Urinary bladder (tissue), 3 donors: ENCODE measurements at regions not wholly inside any gene's neighbourhood (a gene's known extent, or its start where the extent isn't known, plus 50 kb on each side); places are given as distances from the start of the nearest gene placed in this dataset.
"Not testable (repeated sequence)": the region's sequence is repeated elsewhere in the genome, so short reads cannot be mapped to it uniquely, and the experiment has no call there.

Source experiments
- DNase-seq: peaks from one replicate; pipeline ENCODE4 v3.0.0-alpha.2; 2015; ENCODE audit errors: extremely low spot score
- H3K27ac ChIP-seq: one replicate; pipeline ENCODE4 v1.5.1; 2013; ENCODE audit warnings: low read depth, mild to moderate bottlenecking, moderate library complexity
- H3K36me3 ChIP-seq: one replicate; pipeline ENCODE4 v1.6.1; 2013; ENCODE audit warnings: mild to moderate bottlenecking, moderate library complexity; ENCODE audit not compliant: insufficient read depth
- H3K4me1 ChIP-seq: one replicate; pipeline ENCODE4 v1.6.1; 2013; ENCODE audit warnings: mild to moderate bottlenecking, moderate library complexity; ENCODE audit not compliant: insufficient read depth
- H3K4me3 ChIP-seq: one replicate; pipeline ENCODE4 v1.5.1; 2013; ENCODE audit warnings: low read depth, low read length
- WGBS: extraction: QIAGEN DNeasy Blood & Tissue Kit; methylation state at CpG from one replicate; pipeline ENCODE4 v1.1.7; 2013; 5-methylcytosine and 5-hydroxymethylcytosine counted together
- donor health status: healthy with polysubstance abuse.
- donor health status: healthy.

DNA sequence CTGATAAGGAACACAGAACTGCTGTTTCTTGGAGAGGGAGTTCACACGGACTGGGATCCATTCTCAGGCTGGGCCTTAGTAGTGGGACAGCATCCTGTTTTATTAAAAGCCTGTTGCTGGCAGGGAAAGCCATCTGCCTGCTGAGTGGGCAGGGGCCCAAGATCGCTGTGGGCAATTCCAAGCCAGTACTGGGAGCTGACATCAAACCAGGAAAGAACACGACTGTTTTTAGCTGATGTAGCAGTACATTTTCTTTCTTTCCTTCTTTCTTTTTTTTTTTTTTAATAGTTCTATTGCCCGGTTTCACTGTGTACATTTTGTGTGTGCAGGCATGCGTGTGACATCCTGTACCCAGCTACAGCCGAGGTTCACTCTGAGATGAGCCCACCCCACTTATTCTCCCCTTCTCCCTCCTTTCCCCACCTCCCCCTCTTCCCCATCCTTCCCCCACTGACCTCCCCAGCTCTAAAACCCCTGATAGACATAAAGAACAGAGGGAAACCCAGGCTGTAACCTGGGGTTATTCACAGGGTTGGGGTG is 143.5 kb upstream of the PLGLB2 start:
- 4% methylated on average over 3 of the region's 6 CpGs for WGBS
- H3K27ac ChIP-seq, H3K4me1 ChIP-seq, H3K4me3 ChIP-seq, DNase-seq, H3K36me3 ChIP-seq: not testable (repeated sequence)

GRCh38 chr2:87604980-87605379 is 142.9 kb upstream of the PLGLB2 start:
- not testable (repeated sequence) for DNase-seq, H3K36me3 ChIP-seq, H3K27ac ChIP-seq, H3K4me1 ChIP-seq, H3K4me3 ChIP-seq
- WGBS, result no CpG with 5 or more reads among the region's 2 CpGs

GRCh38 chr2:87608377-87609166 is 139.3 kb upstream of the PLGLB2 start:
- DNase-seq, H3K27ac ChIP-seq, H3K4me3 ChIP-seq, H3K36me3 ChIP-seq, H3K4me1 ChIP-seq: not testable (repeated sequence)
- WGBS, result 63% methylated on average over 1 of the region's 3 CpGs

DNA sequence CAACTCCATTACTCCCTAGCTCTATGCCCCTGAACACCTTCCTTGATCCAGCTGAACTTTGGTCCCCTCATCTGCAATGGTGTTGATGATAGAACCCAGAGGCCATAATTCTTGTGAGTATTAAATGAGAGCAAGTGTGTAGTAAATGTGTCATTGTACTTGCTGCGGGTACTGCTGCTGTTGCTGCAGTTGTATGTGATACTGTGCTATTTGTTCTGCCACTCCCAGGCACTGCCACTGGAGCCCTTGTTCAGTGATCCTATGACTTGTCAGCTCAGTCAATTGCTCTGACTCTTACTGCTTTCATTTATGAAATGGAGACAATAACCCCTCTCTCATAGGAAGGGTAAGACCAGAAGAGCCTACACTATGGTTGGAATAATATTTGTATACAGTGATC is 136.9 kb upstream of the PLGLB2 start:
- WGBS, result no CpG with 5 or more reads among the region's 1 CpG

DNA sequence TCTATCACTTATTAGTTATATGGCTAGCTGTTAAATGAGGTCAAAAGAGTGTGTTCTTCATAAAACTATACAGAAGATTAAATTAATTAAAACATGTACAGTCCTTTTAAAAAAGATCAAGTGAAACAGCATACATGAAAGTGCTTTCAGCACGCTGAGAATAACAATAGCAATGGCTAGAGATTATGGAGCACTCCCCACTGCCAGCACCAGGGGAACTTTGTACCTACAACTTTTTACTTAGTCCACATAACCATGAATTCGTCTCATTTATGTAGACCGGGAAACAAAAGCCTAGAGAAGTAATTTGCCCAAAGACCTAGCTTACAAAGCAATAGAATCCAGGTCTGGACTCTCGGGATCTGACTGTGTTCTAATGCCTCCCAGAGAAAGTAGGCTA is 136.5 kb upstream of the PLGLB2 start:
- not testable (repeated sequence) for H3K27ac ChIP-seq, H3K4me1 ChIP-seq, H3K36me3 ChIP-seq, DNase-seq, H3K4me3 ChIP-seq
- WGBS, result no CpG with 5 or more reads among the region's 4 CpGs

More for the DNA sequence above, 136.9 kb upstream of the PLGLB2 start:
- not testable (repeated sequence) for H3K4me3 ChIP-seq, DNase-seq, H3K4me1 ChIP-seq, H3K36me3 ChIP-seq, H3K27ac ChIP-seq

DNA sequence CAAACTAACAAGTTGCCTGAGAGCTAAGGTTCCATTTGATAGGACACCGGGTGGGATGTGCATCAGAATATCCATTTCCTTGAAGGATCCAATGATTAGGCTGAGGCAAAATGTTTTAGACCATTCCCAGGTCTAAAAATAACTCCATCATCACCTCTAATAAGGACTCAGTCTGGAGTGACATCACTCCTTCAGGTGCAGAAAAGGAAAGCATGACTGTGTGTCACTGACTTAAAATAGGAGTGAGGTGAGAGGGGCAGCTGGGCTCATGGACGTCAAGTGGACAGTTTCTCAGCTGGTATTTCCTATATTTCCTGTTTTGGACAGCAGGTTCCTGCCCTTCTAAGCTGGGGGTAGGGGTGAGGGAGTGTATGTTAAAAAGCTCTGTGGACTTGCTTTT is 135.9 kb upstream of the PLGLB2 start:
- not testable (repeated sequence) for DNase-seq, H3K4me1 ChIP-seq, H3K27ac ChIP-seq, H3K36me3 ChIP-seq, H3K4me3 ChIP-seq
- WGBS, result no CpG with 5 or more reads among the region's 2 CpGs

- not testable (repeated sequence) for H3K4me1 ChIP-seq, DNase-seq, H3K27ac ChIP-seq, H3K36me3 ChIP-seq, H3K4me3 ChIP-seq
These were observed 133.0 kb upstream of the PLGLB2 start for GRCh38 chr2:87614829-87615434.

- DNase-seq, H3K36me3 ChIP-seq, H3K4me1 ChIP-seq, H3K4me3 ChIP-seq, H3K27ac ChIP-seq: not testable (repeated sequence)
These were observed 128.8 kb upstream of the PLGLB2 start for GRCh38 chr2:87619121-87619520.

- H3K4me1 ChIP-seq, H3K36me3 ChIP-seq, H3K4me3 ChIP-seq, H3K27ac ChIP-seq, DNase-seq: not testable (repeated sequence)
- WGBS, result no CpG with 5 or more reads among the region's 4 CpGs
These were observed 126.7 kb upstream of the PLGLB2 start for GRCh38 chr2:87621139-87621538.

GRCh38 chr2:87622720-87623119 is 125.2 kb upstream of the PLGLB2 start:
- not testable (repeated sequence) for DNase-seq, H3K27ac ChIP-seq, H3K4me1 ChIP-seq, H3K4me3 ChIP-seq, H3K36me3 ChIP-seq
- WGBS, result no CpG with 5 or more reads among the region's 4 CpGs

GRCh38 chr2:87629491-87630458 is 118.1 kb upstream of the PLGLB2 start:
- H3K4me1 ChIP-seq, H3K27ac ChIP-seq, DNase-seq, H3K36me3 ChIP-seq, H3K4me3 ChIP-seq: not testable (repeated sequence)
- 78% methylated on average over 9 of the region's 10 CpGs for WGBS

DNA sequence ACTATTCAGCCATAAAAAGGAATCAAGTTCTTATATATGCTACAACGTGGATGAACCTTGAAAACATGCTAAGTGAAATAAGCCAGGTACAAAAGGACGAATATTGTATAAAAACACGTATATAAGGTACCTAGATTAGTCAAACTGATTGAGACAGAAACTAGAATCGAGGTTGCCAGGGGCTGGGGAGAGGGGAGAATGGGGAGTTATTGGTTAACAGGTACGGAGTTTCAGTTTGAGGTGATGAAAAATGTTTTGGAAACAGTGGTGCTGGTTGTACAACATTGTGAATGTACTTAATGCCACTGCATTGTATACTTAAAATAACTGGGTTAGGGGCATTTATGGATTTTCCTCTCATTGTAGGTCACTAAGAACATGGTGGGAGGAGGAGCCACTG is 117.0 kb upstream of the PLGLB2 start:
- DNase-seq, H3K4me1 ChIP-seq, H3K4me3 ChIP-seq, H3K36me3 ChIP-seq, H3K27ac ChIP-seq: not testable (repeated sequence)
- WGBS, result 94% methylated on average over 1 of the region's 5 CpGs

DNA sequence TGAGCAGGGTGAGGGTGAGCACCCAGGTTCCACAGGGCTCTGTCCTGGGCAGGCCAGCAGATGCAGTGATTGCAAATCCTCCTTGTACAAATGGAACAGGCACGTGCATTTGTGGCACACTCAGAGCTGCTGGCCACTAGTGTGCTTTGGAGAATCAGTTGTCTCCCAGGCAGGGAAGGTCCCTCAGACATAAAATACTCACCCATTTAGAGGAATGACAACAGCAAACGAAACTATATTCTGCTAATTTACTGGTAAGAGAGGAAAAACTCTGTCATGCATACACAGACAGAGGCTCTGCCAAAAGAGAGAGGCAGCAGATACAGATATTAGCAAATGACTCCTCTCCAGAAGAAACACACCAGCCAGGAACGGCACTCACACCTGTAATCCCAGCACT is 116.5 kb upstream of the PLGLB2 start:
- not testable (repeated sequence) for DNase-seq

More for the DNA sequence above, 116.5 kb upstream of the PLGLB2 start:
- not testable (repeated sequence) for H3K36me3 ChIP-seq, H3K4me3 ChIP-seq, H3K27ac ChIP-seq, H3K4me1 ChIP-seq
- 87% methylated on average over 2 of the region's 3 CpGs for WGBS
